ENCODE measurements at regions not wholly inside any gene's neighbourhood (a gene's known extent, or its start where the extent isn't known, plus 50 kb on each side); places are given as distances from the start of the nearest gene placed in this dataset.
"Not testable (repeated sequence)": the region's sequence is repeated elsewhere in the genome, so short reads cannot be mapped to it uniquely, and the experiment has no call there.

- intact Hi-C loops (cut with micrococcal nuclease), result no loop called here
These were observed 427.0 kb upstream of the VSTM2A start for GRCh38 chr7:54115028-54115763.

GRCh38 chr7:54116956-54117355 lies 425.2 kb upstream of the VSTM2A start:
- intact Hi-C loops (cut with micrococcal nuclease), result no loop called here

- intact Hi-C loops (cut with micrococcal nuclease), result no loop called here
These were observed 413.1 kb upstream of the VSTM2A start for GRCh38 chr7:54129035-54129434.

GRCh38 chr7:54141576-54141975 lies 400.6 kb upstream of the VSTM2A start:
- intact Hi-C loops (cut with micrococcal nuclease), result no loop called here

- intact Hi-C loops (cut with micrococcal nuclease), result no loop called here
These were observed 396.5 kb upstream of the VSTM2A start for GRCh38 chr7:54145716-54146115.

GRCh38 chr7:54153462-54153861 lies 388.7 kb upstream of the VSTM2A start:
- intact Hi-C loops (cut with micrococcal nuclease), result no loop called here

GRCh38 chr7:54159088-54159487 lies 383.1 kb upstream of the VSTM2A start:
- intact Hi-C loops (cut with micrococcal nuclease), result no loop called here

GRCh38 chr7:54161621-54162020 lies 380.6 kb upstream of the VSTM2A start:
- intact Hi-C loops (cut with micrococcal nuclease), result no loop called here

- intact Hi-C loops (cut with micrococcal nuclease), result no loop called here
These were observed 375.8 kb upstream of the VSTM2A start for GRCh38 chr7:54166419-54166818.

GRCh38 chr7:54179321-54180029 lies 362.7 kb upstream of the VSTM2A start:
- intact Hi-C loops (cut with micrococcal nuclease), result no loop called here

- intact Hi-C loops (cut with micrococcal nuclease), result no loop called here
These were observed 361.4 kb upstream of the VSTM2A start for GRCh38 chr7:54180796-54181195.

GRCh38 chr7:54183055-54183454 lies 359.1 kb upstream of the VSTM2A start:
- intact Hi-C loops (cut with micrococcal nuclease), result no loop called here

GRCh38 chr7:54186336-54186735 lies 355.8 kb upstream of the VSTM2A start:
- intact Hi-C loops (cut with micrococcal nuclease), result no loop called here

GRCh38 chr7:54187886-54188685 lies 354.1 kb upstream of the VSTM2A start:
- intact Hi-C loops (cut with micrococcal nuclease), result no loop called here

GRCh38 chr7:54188843-54189242 lies 353.3 kb upstream of the VSTM2A start:
- intact Hi-C loops (cut with micrococcal nuclease), result no loop called here

- intact Hi-C loops (cut with micrococcal nuclease), result no loop called here
These were observed 352.8 kb upstream of the VSTM2A start for GRCh38 chr7:54189330-54189729.

- intact Hi-C loops (cut with micrococcal nuclease), result no loop called here
These were observed 340.7 kb upstream of the VSTM2A start for GRCh38 chr7:54201501-54201900.

GRCh38 chr7:54215424-54215823 lies 326.8 kb upstream of the VSTM2A start:
- intact Hi-C loops (cut with micrococcal nuclease), result loop anchor here (10.0 kb wide), 1 partner anchor 89 kb away; no protein-coding TSS in a partner anchor

GRCh38 chr7:54226030-54226429 lies 316.1 kb upstream of the VSTM2A start:
- intact Hi-C loops (cut with micrococcal nuclease), result not testable (repeated sequence)

GRCh38 chr7:54242776-54243175 lies 299.4 kb upstream of the VSTM2A start:
- intact Hi-C loops (cut with micrococcal nuclease), result loop anchor here (10.0 kb wide), 1 partner anchor 92 kb away; no protein-coding TSS in a partner anchor

GRCh38 chr7:54245020-54245419 lies 297.2 kb upstream of the VSTM2A start:
- intact Hi-C loops (cut with micrococcal nuclease), result loop anchor here (10.0 kb wide), 1 partner anchor 90 kb away; no protein-coding TSS in a partner anchor

- intact Hi-C loops (cut with micrococcal nuclease), result loop anchor here (10.0 kb wide), 1 partner anchor 85 kb away; no protein-coding TSS in a partner anchor
These were observed 292.5 kb upstream of the VSTM2A start for GRCh38 chr7:54249686-54250085.
